ENCODE measurements at regions not wholly inside any gene's neighbourhood (a gene's known extent, or its start where the extent isn't known, plus 50 kb on each side); places are given as distances from the start of the nearest gene placed in this dataset.
"Not testable (repeated sequence)": the region's sequence is repeated elsewhere in the genome, so short reads cannot be mapped to it uniquely, and the experiment has no call there.

DNA sequence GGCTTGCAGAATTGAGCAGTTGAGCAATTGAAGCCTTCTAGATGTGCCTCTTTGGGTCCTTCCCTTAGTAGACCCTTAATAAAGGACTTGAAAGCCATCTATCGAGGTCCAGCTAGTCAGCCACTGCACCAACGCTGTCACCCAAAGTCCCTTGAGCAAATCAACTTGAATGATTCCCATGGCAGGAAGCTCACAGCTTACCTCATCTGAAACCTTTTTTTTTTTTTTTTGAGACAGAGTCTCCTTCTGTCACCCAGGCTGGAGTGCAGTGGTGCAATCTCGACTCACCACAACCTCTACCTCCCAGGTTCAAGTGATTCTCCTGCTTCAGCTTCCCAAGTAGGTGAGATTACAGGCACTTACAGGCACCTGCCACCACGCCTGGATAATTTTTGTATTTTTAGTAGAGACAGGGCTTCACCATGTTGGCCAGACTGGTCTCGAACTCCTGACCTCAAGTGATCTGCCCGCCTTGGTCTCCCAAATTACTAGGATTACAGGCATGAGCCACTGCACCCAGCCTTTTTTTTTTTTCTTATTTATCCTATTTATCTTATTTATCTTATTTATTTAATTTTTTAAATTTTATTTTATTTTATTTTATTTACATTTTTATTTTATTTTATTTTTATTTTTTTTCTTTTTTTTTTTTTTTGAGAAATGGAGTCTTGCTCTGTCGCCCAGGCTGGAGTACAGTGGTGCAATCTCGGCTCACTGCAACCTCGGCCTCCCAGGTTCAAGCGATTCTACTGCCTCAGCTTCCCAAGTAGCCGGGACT is 143.8 kb downstream of the NUFIP1 start:
- DNase-seq: not testable (repeated sequence)

DNA sequence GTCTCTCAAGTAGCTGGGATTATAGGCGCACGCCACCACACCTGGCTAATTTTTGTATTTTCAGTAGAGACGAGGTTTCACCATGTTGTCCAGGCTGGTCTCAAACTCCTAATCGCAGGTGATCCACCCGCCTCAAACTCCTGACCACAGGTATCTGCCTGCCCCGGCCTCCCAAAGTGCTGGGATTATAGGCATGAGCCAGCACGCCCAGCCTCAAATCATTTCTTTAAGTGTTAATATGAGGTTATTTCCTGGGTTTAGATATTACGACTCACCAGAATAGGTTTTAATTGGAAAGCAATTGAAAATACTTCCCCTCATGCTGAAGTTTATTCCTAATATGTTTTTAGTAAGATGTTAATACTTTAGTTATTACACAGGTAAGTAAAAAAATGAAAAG is 144.5 kb downstream of the NUFIP1 start:
- no peak for DNase-seq

DNA sequence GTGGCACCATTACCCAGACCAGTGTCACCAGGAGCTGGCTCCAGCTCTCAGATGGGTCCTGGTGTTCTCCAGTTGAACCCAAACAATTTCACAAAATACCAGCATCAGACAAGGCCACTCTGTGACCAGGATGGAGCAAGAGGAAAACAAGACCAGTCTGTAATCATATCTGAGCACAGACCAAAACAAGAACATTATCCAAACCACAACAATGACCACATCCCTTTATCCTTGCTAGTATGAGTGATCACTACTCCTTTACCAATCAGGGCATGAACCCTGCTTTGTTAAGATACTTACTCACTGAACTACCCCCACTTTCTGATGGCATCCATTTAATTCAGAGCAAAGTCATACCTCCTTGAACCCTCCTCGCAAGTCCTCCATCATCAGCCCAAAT is 145.9 kb downstream of the NUFIP1 start:
- no peak for DNase-seq

DNA sequence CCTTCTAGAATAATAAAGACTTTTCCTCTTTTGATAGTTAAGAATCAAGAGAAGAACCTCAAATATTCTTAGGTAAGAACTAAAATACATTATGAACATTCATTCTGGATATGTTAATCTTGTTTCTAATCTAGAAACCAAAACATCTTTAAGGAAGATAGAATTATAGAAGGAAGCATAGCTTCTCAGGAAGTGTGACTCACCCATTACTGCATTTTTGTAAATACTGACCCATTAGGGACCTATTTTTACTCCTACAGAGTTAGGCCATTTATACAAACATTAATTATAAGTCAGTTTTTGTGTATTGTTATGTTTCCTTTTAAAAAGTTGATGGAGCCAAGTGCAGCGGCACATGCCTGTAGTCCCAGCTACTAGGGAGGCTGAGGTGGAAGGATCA is 147.1 kb downstream of the NUFIP1 start:
- DNase-seq: peak in 1 of 2 donors; percentile 15

DNA sequence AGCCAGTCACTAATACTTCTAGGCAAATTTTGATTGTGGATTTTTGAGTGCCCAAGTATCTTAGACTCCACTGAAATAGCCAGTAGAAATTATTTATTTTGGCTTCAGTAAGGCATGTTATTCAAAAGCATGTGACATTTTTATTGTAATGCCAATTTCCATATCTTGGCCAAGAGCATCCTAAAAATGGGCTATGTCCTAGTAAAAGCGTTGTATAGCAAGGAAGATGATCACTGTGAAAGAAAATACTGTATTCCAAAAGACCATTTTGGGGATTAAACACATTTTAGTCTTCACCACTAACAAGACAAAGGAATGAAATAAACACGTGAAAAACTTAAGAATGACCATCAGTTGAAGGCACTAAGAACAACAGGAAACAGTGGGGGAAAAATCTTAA is 149.1 kb downstream of the NUFIP1 start:
- DNase-seq: no peak

DNA sequence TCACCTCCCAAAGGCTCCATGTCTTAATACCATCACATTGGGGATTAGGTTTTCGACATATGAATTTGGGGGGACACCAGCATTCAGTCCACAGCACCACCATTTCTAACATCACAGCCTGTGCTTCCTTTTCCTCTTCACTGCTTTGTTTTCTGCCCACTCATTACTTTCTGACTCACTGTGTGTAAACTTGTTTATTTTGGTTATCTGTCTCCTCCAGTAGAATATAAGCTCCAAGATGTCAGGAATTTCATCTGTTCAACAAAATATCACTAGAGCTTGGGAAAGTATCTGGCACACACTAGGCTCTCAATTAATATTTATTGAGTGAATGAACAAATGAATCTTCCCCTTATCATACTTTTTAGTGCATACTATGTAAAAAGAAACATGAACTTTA is 152.0 kb downstream of the NUFIP1 start:
- no peak for DNase-seq

DNA sequence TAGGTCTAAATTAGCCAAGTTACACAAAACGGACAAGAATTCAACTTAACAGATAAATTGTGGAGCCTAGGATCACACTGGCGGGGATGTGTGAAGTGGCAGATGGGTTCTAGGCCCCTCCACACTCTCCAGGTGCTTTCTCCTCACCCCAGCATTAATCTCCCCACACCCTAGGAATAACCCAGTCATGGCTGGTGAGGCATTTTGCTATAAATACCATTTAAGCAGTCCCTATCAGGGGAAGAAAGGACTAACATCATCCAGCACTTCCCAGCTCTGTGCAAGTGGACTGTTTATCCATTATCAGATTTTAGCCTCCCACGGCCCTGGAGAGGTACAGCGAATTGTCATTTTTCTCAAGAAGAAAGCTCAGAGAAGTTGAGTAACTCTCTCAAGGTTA is 154.9 kb downstream of the NUFIP1 start:
- no peak for DNase-seq

DNA sequence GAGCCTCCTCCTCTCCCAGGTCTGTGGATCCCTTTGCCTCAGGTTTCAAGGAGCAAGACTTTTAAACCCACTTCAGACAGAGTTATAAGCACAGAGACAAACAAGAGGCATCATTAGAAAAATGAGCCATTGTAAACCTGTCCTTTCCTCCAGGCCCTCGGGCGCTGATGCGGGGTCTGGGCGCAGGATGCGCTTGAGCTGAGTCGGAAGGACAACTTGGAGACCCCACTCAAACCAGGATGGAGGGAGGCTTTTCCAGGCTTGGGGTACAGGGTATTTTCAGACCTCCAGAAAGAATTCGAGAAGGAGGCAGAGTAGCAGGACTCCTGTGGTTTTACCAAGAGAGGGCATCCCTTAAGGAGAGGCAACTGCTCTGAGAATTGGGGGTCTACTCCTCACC is 155.6 kb downstream of the NUFIP1 start:
- no peak for DNase-seq

DNA sequence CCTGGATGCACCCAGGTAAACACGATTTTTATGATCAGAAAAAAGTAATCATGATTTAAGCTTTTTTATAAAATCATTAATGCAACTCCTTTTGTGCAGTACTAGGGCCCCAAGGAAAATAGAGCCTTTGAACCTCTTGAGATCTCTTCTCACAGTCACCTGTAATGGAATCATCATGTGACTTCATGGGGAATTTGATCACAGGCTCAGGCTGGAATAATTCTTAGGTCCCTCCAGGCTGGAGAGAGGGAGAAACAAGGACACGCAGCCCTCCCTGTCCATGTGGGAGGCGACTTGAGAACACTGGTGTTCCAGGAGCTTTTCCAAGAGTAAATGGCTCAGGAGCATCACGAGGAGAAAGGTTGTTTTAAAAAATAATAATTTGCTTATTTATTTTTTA is 156.1 kb downstream of the NUFIP1 start:
- no peak for DNase-seq

DNA sequence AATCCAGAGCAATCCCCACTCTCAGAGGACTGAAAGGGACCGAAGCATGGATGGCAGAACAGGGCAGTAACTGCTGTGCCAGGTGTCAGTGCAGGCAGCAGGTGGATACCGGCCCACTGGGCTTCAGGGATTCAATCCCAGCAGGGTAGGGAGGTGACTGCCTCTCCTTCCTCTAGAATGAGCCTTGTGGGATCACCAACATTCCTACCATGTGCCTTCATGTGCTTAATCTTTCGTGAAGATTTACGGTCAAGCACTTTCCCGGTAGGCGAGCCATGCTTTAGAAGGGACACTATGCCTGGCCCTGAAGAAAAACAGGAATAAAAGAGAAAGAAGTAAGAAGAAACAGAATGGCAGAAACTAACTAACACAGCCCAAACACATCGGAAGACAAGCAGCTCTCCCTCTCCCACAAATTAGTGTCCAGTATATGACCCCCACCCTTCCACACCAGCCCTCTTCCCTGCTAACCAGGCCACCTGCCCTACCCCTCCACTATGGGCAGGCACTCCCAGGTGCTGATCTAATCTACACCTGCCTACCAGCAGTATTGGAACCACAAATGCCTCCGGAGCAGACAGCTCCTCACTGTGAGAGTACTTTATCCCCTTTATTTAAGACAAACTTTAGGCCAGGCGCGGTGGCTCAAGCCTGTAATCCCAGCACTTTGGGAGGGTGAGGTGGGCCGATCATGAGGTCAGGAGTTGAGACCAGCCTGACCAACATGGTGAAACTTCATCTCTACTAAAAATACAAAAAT is 162.5 kb downstream of the NUFIP1 start:
- DNase-seq: no peak

DNA sequence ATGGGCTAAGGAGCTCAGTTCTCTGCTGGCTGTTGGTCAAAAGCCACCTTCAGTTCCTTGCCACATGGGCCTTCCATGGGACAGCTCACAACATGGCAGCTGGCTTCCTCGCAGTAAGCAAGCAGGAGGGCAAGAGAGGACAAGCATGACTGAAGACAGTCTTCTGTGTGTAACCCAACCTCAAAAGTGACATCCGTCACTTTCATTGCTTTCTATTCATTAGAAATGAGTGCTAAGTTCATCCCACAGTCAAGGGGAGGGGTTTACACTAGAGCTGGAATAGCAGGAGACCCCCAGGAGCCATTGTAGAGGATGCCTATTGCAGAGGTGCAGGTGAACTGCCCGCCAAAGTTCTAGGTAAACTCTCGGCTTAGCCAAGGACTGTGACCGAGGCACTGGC is 163.3 kb downstream of the NUFIP1 start:
- no peak for DNase-seq

DNA sequence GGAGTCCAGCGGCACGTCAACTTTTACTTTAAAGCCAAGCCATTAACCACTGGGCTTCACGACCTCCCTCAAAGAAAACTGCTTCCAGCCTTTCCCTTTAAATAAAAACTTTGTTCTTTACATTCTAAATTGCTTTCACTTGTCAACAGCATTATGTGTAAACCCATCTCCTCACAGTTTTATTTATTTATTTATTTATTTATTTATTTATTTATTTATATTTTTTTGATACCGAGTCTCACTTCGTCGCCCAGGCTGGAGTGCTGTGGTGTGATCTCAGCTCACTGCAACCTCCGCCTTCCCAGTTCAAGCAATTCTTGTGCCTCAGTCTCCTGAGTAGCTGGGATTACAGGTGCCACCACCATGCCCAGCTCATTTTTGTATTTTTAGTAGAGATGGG is 165.7 kb downstream of the NUFIP1 start:
- not testable (repeated sequence) for DNase-seq

DNA sequence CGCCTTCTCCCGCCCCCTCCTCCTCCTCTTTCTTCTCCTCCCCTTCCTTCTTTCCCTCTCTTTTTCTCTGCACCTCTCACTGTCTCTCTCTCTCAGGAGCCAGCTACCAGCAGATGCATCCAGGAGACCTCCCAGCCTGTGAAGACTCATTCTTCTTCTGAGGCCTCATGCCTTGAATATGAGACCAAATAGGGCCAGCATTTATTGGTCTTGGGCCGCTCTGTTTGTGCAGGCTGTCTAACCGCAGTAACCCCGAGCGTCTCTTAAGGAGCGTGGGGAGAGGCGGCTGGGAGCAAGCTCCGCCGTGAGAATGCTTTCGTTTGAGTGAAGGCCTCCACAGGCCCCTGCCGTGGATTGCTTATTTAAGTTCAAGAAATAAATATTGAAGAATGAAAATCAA is 167.0 kb downstream of the NUFIP1 start:
- DNase-seq: no peak

DNA sequence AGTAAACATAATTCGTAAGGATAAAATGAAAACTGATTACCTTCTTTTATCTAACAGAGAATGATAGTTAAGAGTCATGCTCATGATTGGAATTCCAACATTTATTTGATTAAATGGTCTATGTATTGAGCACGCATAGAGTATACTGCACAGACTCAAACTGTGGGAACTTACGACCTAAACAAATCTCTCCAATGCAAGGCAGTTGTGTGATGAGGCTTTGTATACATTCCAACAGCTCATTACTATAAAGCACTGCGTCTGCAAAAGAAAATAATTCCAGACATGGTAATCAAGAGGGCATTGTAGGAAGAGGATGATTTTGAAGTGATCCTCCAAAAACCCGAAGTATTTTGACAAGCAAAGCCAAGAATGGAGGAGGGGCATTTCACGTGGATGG is 169.5 kb downstream of the NUFIP1 start:
- no peak for DNase-seq

DNA sequence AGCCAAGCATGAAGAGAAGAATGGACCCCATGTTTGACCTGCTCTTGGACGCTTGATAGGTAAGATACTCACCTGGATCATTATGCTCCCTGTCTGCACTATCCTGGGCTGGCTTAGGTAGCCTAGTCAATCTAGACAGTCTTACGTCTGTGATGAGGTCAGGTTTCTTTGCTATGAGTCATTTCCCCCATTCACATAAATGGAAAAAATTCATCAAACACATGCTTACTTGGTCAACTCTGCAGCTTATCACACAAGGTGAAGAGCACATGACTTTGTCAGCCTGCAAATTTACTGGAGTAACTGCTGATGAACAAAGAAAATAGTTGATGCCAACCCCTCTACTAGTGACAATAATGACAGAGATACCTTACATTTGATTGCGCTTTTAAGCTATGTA is 170.0 kb downstream of the NUFIP1 start:
- no peak for DNase-seq

DNA sequence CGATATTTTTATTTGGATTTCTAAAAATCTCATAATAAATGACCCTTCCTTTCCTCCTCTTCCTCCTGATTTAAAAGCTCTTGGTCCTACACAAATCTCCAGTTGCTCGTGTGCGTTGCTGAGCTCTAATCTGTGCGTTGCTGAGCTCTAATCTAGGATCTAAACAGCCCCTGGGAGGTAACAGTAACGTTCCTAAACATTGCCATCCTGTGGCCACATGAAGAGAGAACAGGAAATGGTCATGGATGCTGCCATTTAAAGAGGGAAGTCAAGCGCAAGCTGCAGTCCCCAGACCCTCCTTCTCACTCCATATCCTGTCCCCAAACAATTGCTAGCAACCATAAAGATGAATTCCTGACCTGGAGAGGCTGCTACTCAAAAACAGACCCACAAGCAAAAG is 170.8 kb downstream of the NUFIP1 start:
- DNase-seq: no peak

DNA sequence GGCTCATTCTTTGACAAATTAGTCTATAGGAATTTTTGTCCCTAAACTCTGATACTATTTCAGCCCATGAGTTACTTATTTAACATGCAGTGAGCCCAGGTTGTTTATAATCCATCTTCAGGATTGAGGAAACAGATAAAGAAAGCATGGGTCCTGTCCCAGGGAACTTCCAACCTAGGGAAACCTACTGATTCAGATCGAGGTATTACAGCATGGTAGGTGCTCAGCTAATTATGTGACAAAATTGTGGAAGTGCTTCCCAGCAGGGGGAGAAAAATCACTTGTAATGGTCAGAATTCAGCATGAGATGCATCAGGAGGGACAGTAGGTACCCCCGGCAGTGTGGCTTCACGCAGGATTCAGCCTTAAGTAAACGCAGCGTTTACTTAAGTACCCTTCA is 171.3 kb downstream of the NUFIP1 start:
- no peak for DNase-seq

DNA sequence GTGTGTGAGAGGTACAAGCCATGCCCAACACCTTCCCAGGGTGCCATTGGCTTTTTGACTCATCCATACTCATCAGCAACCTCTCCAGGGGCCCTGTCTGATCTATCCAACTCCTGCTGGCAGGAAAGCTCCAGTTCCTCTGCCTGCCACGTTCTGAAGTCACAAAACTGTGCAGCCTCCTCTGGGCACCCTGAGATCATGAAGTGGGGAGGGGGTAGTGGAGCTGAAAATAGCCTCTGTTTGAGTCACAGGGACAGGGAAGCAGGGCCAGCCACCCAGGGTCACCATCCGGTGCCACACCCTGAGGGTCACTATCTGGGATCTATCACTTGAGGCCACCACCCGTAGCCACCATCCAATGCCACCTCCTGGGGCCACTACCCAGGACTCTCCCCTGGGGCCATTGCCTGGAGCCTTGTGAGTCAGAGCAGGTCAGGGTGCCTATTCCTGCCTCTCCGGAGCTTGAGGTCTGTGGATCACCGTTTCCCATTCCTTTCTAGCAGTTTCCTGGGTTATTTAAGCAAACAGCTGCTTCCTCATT is 172.1 kb downstream of the NUFIP1 start:
- no peak for DNase-seq

DNA sequence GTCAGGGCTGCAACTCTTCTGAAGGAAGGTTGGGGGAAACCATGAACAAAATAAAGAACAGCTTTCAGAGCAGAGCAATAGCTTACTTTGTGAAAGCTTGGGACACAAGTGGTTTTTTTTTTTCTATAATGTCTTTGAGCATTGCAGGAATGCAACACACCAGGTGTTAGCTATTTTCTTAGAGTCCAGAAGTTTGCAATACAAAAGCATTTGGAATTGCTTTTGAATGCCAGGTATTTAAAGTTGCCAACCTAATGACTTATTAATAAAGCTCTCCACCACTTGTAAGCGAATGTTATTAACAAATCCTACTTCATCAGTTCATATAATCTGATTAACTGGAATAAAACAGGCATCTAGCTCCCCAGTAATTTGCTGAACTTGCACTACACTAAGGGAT is 172.6 kb downstream of the NUFIP1 start:
- DNase-seq: no peak

DNA sequence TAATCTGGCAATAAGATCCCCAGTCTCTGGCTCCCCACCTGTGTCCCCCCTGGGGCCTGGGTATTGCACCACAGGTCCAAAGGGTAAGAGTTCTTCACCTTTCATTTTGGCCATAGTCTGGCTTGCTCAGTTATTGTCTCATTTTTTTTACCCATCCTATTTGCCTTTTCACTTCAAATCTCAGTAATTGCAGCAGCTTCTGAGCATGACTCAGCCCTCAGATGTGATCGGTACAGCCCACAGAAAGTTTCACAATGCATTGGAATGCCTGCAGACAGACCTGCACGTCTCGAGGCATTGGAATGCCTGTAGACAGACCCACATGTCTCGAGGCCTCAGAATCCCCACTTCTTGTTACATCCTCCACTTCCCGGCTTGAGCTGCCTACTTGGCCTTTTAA is 173.6 kb downstream of the NUFIP1 start:
- DNase-seq: no peak

DNA sequence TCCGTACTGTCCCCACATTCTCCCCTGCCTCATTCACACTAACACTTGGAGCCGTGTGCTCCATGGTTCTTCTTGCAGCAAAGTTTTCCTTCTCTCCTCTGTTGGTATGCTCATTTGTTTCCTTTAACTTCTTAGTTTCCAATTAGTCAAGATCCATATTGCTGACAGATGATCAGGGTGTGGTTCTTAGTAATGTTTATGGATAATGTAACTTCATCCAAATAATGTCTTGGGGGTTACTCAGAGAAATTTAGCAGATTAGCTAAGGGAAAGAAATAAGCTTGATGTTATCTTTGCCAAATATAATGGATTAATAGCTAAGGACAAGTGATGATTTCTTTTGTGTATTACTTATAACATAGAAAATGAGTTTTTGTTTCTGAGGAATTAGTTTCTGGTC is 174.4 kb downstream of the NUFIP1 start:
- DNase-seq: no peak

DNA sequence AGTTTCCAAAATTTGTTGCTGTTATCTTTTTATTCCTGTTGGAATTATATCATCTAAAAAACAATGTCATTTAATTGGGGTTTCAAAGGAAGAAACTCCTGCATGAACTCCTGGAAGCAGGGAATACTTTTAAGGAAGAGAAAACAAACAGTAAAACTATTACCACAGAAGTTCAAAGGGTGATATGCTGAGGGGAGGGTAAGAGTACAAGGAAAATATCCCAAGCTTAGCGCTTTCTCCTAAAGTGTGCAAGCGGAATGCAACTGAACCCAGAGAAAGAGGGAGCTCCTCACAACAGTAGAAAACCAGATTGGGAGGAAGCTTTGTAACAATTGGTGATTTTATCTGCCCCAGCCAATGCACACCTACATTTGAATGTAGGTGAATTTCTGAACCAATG is 175.1 kb downstream of the NUFIP1 start:
- DNase-seq: no peak

DNA sequence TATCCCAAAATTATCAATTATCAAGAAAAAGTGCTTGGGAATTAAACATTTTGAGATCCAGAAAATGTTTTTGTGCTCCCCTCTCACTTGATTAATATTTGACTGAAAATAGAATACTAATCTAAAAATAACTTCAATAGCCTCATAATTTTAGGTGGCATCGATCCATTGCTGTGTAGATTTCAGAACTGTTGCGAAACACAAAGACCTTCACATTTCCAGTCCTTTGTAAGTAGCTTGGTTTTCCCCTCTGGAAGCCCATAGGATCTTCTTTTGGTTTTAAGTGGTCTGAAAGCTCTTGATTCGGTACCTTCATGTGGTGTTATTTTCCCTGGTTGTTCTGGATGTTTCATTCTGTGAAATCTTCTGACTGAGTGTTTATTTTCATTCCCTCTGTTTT is 176.5 kb downstream of the NUFIP1 start:
- no peak for DNase-seq

DNA sequence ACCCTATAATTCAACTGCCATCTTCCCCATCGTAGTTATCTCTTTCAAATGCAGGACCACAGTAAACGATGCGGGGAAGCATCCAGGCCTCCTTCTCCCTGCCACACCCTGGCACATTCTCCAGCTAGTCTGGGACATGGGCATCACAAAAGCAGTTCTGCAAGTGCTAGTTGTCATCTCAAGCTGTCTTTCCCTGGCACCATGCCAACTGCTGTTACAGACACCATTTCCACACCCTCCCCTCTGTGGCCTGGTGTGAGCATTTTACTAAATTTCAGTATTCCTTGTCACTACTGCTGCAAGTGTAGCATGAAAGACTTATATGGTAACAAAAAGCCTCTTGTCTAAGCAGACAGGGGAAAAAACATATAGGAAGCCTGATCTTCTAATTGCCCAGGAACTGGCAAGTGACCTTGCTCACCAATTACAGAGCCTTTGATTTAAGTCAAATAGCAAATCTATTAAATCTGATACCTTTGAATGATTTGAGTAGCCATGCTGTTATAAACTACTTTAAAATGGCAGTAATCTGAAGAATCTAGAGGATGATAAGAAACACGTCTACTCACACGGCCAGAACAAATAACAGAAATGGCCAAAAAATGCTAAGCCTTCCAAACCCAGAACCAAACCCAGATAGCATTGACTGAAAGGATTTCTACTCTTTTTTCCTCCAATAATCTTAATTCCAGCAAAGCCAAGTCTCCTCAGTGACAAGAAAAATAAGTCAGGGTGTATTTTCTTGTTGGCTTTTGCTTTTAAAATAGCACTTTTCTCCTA is 179.0 kb downstream of the NUFIP1 start:
- DNase-seq: no peak

Data from bone marrow (tissue), 2 donors.